ENCODE measurements at regions not wholly inside any gene's neighbourhood (a gene's known extent, or its start where the extent isn't known, plus 50 kb on each side); places are given as distances from the start of the nearest gene placed in this dataset.

DNA sequence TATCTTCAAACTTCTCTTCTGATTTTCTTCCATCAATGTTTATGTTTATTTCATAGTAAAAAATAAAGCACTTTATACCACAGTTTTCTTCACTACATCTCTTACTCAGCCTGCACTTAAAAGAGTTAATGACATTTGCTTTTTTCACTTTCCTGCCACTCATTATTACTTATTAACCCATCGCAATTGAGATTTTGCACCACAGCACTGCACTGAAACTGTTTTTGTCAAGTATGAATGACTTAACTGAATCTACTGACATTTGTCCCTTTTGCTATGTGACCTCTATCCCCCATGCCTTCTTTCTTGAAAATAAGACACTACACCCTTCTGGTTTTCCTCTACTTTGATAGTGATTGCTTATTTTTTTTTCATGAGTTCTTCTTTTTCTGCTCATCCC, 739.7 kb upstream of the DPPA4 start:
- Histone ChIP-seq H3K27me3 (no peaks in the 10 kb centered on the region), H3K9me3 (no peaks in the 10 kb centered on the region), H3K36me3 (no peaks in the 10 kb centered on the region), H3K27ac (no peak overlapping the region), H3K4me1 (no peaks in the 10 kb centered on the region), H3K4me3 (no peak overlapping the region)
- no peak for DNase-seq
- ATAC-seq: no peak
- intact Hi-C loops (cut with DNase I): no loop called here
- TF ChIP-seq, protein P1, sequence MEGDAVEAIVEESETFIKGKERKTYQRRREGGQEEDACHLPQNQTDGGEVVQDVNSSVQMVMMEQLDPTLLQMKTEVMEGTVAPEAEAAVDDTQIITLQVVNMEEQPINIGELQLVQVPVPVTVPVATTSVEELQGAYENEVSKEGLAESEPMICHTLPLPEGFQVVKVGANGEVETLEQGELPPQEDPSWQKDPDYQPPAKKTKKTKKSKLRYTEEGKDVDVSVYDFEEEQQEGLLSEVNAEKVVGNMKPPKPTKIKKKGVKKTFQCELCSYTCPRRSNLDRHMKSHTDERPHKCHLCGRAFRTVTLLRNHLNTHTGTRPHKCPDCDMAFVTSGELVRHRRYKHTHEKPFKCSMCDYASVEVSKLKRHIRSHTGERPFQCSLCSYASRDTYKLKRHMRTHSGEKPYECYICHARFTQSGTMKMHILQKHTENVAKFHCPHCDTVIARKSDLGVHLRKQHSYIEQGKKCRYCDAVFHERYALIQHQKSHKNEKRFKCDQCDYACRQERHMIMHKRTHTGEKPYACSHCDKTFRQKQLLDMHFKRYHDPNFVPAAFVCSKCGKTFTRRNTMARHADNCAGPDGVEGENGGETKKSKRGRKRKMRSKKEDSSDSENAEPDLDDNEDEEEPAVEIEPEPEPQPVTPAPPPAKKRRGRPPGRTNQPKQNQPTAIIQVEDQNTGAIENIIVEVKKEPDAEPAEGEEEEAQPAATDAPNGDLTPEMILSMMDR (IDR thresholded peaks at IDR 0.05): no peak

DNA sequence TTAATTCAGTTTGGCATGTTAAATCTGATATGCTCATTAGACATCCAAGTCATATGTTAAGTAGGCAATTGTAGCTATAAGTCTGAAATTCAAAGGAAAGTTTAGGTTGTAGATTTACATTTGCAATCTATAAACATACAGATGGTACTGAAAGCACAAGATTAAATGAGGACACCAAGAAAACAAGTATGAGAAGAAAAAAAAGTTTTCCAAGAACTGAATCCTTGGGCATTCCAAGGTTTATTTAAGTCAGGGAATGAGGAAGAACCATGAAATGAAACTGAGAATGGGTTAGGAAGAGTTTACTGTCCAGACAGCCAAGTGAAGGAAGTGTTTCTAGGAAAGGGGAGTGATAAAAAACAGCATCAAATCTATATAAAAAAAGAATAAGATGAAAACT, 756.1 kb upstream of the DPPA4 start:
- no peak for DNase-seq
- ATAC-seq: no peak
- TF ChIP-seq, protein P1 (IDR thresholded peaks at IDR 0.05): no peak
- no peak overlapping the region for H3K4me3 ChIP-seq
- no peaks in the 10 kb centered on the region for H3K36me3 ChIP-seq
- H3K9me3 ChIP-seq: no peaks in the 10 kb centered on the region
- no peaks in the 10 kb centered on the region for H3K27me3 ChIP-seq
- H3K4me1 ChIP-seq: no peaks in the 10 kb centered on the region
- intact Hi-C loops (cut with DNase I): no loop called here
- no peak overlapping the region for H3K27ac ChIP-seq

DNA sequence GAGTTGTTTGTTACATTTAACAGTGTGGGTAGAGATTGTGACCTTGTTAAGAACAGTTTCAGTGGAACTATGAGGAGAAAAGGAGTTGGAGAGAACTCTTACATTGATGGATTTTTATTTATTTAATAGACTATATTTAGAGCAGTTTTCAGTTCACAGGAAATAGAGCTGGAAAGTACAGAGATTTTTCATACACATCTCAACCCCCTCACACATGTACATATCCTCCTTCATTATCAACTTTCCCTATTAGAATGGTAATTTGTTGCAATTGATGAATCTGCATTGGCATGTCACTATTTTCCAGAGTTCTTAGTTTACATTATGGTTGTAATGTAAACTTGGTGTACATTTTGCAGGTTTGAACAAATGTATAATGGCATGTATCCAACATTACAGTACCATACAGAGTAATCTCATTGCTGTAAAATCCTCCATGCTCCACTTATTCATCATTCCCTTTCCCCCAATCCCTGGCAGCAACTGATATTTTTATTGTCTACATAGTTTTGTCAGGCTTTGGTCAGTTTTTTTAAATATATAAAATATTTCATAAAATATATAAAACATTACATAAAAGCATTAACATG, 756.6 kb upstream of the DPPA4 start:
- no peak overlapping the region for H3K27ac ChIP-seq
- DNase-seq (no peak), ATAC-seq (no peak)
- TF ChIP-seq, protein P1 (IDR thresholded peaks at IDR 0.05): no peak
- H3K4me3 ChIP-seq: no peak overlapping the region
- intact Hi-C loops (cut with DNase I): no loop called here
- H3K27me3 ChIP-seq: no peaks in the 10 kb centered on the region
- H3K36me3 ChIP-seq: no peaks in the 10 kb centered on the region
- no peaks in the 10 kb centered on the region for H3K9me3 ChIP-seq
- no peaks in the 10 kb centered on the region for H3K4me1 ChIP-seq

DNA sequence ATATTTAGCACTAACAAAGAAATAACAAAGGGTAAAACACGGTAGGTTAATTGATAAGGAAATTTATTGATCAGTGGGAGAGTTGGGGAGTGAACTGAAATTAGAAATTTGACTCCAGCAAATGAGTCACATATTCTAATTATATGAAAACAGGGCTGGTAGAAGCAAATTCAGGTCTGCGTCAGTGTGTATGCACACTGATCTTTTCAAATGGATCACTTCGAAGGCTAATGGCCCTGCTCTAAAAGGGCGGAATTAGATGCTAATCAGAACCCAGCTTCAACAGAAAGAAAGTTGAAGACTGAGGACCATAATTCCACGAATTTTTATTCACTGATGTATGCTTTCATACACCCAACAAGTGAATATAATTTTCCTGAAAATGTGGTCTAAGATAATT, 762.4 kb upstream of the DPPA4 start:
- Histone ChIP-seq H3K27ac (no peak overlapping the region), H3K4me1 (no peaks in the 10 kb centered on the region), H3K27me3 (no peaks in the 10 kb centered on the region), H3K36me3 (no peaks in the 10 kb centered on the region), H3K4me3 (no peak overlapping the region), H3K9me3 (no peaks in the 10 kb centered on the region)
- ATAC-seq: no peak
- DNase-seq: no peak
- TF ChIP-seq, protein P1 (IDR thresholded peaks at IDR 0.05): no peak
- intact Hi-C loops (cut with DNase I): no loop called here

DNA sequence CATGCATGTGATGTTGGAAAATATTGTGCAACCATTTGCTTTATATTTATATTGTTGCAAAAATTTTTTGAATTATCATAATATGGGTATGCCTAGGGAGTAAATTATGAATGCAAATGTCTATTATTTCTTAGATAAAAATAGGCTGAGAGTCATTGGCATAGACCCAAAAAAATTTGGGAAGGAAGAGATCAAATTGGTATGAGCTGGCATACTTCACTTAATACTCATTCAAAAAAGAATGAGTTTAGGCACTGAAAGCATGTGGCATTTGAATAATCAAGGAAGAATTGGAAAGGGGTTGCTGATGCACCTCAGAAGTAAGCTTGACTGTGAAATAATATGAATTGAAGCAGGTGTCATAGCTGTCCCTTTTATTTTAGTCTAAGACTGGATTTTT, 764.0 kb upstream of the DPPA4 start:
- ATAC-seq (no peak), DNase-seq (no peak)
- no peaks in the 10 kb centered on the region for H3K9me3 ChIP-seq
- no peak overlapping the region for H3K4me3 ChIP-seq
- no peaks in the 10 kb centered on the region for H3K27me3 ChIP-seq
- H3K36me3 ChIP-seq: no peaks in the 10 kb centered on the region
- no peak overlapping the region for H3K27ac ChIP-seq
- H3K4me1 ChIP-seq: no peaks in the 10 kb centered on the region
- intact Hi-C loops (cut with DNase I): no loop called here
- TF ChIP-seq, protein P1 (IDR thresholded peaks at IDR 0.05): no peak

DNA sequence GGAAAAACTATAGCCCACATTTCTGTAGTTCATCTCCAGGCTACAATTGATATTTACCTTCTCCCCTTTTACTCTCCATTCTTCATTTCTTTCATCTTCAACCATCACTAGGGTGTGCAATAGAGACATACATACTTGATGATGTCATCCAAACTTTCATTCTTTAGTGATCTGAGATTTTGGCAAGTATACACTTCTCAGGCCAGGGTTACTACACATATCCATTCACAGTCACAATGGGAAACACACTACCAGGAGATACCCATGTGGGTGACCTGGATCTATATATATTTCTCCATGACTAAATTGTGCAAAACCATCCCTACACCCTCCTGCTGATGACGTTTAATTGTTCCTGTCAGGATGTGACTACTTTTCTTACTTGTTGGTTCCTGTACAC, 769.5 kb upstream of the DPPA4 start:
- ATAC-seq (no peak), DNase-seq (no peak)
- Histone ChIP-seq H3K9me3 (no peaks in the 10 kb centered on the region), H3K27me3 (no peaks in the 10 kb centered on the region), H3K4me1 (no peaks in the 10 kb centered on the region), H3K4me3 (no peak overlapping the region), H3K36me3 (no peaks in the 10 kb centered on the region), H3K27ac (no peak overlapping the region)
- intact Hi-C loops (cut with DNase I): no loop called here
- TF ChIP-seq, protein P1 (IDR thresholded peaks at IDR 0.05): no peak

Data from upper lobe of right lung (tissue), 1 donor.